ENCODE measurements at regions not wholly inside any gene's neighbourhood (a gene's known extent, or its start where the extent isn't known, plus 50 kb on each side); places are given as distances from the start of the nearest gene placed in this dataset.

GRCh38 chr15:94542391-94542790 is 311.0 kb downstream of the MCTP2 start:
- TF ChIP-seq CTCF (IDR thresholded peaks at IDR 0.05) (no peak), CHD2 (IDR thresholded peaks at IDR 0.05; ENCODE audit: low read length, partially characterized antibody) (no peak)
